IMR-90 (cell line): ENCODE measurements at regions not wholly inside any gene's neighbourhood (a gene's known extent, or its start where the extent isn't known, plus 50 kb on each side); places are given as distances from the start of the nearest gene placed in this dataset.

ENCODE experiments used
- BHLHE40 ChIP-seq: fragments of 150-350 bp; IDR thresholded peaks from 2 replicates; pipeline ENCODE4 v1.6.1; 2016; ENCODE audit warnings: mild to moderate bottlenecking, low read depth, low read length
- CTCF ChIP-seq: conservative IDR thresholded peaks from 2 replicates; pipeline ENCODE4 v1.5.1; 2012; ENCODE audit warnings: mild to moderate bottlenecking, low read depth, low read length, improper control_type of control experiment
- USF2 ChIP-seq: fragments of 150-350 bp; IDR thresholded peaks from 2 replicates; pipeline ENCODE4 v1.6.1; 2017; ENCODE audit warnings: mild to moderate bottlenecking, antibody characterized with exemption, low read length, low read depth

GRCh38 chr21:28737674-28738419 is 254.8 kb downstream of the LTN1 start:
- no peak for TF ChIP-seq CTCF
- TF ChIP-seq USF2, result no peak
- no peak for TF ChIP-seq BHLHE40
